Psoas muscle (tissue), 7 donors: ENCODE measurements at regions not wholly inside any gene's neighbourhood (a gene's known extent, or its start where the extent isn't known, plus 50 kb on each side); places are given as distances from the start of the nearest gene placed in this dataset.

ENCODE experiments used
- ATAC-seq, 4 donors: fragments of 200-7000 bp; cut with Tn5 transposase; one replicate each; pipeline ENCODE4 v1.9.1; 2020; ENCODE audit warnings: moderate library complexity in 3 of 4, mild to moderate bottlenecking in 2 of 4
- DNase-seq, 2 donors: peaks; one replicate each; pipeline ENCODE4 v3.0.0-alpha.2; 2020
- H3K27ac ChIP-seq: fragments of 200-600 bp; one replicate; pipeline ENCODE4 v1.8.0; 2022
- H3K27me3 ChIP-seq, 3 donors: fragments of 200-600 bp in 1 of 3; one replicate each; pipeline versions ENCODE4 v1.6.1 to v1.8.0; 2013 to 2022; ENCODE audit warnings: low read length in 2 of 3, mild to moderate bottlenecking in 2 of 3, moderate library complexity in 1 of 3; ENCODE audit not compliant: insufficient read depth in 3 of 3
- H3K36me3 ChIP-seq, 2 donors: fragments of 200-600 bp in 1 of 2; one replicate each; pipeline versions ENCODE4 v1.6.1 to v1.8.0; 2013 to 2022; ENCODE audit warnings: low read depth in 1 of 2, mild to moderate bottlenecking in 1 of 2, moderate library complexity in 1 of 2; ENCODE audit not compliant: insufficient read depth in 1 of 2
- H3K4me1 ChIP-seq: fragments of 200-600 bp; one replicate; pipeline ENCODE4 v1.8.0; 2022
- H3K4me3 ChIP-seq: fragments of 200-600 bp; one replicate; pipeline ENCODE4 v1.8.0; 2022; ENCODE audit warnings: mild to moderate bottlenecking
- H3K9me3 ChIP-seq: fragments of 200-600 bp; one replicate; pipeline ENCODE4 v1.8.0; 2022
- WGBS, 3 donors: extraction: QIAGEN DNeasy Blood & Tissue Kit; methylation state at CpG; one replicate each; pipeline versions ENCODE4 v1.1.6 to v1.1.7; 2013; 5-methylcytosine and 5-hydroxymethylcytosine counted together
- intact Hi-C, 2 donors: fragments of 100-400 bp; cut with DNase I; formaldehyde crosslinking; loops; one replicate each; pipeline versions ENCODE4 v1.11.0 to v1.14.2; 2022
- TF ChIP-seq, protein P1 (sequence below): fragments of 200-600 bp; IDR thresholded peaks from one replicate; pipeline ENCODE4 v1.8.0; 2022; ENCODE audit warnings: antibody characterized with exemption
- donor health status: healthy with polysubstance abuse.
- donor health status: DM: no; HTN: no; CAD: no; lungs with moderate emphysema.
- donor health status: Bipolar disorder and iron deficiency.
- donor health status: healthy.
- donor health status: DM: yes; HTN: yes; CAD: no.
- donor health status: DM: no; HTN: no; CAD: no.
- donor health status: DM: yes; HTN: yes; CAD: no.

DNA sequence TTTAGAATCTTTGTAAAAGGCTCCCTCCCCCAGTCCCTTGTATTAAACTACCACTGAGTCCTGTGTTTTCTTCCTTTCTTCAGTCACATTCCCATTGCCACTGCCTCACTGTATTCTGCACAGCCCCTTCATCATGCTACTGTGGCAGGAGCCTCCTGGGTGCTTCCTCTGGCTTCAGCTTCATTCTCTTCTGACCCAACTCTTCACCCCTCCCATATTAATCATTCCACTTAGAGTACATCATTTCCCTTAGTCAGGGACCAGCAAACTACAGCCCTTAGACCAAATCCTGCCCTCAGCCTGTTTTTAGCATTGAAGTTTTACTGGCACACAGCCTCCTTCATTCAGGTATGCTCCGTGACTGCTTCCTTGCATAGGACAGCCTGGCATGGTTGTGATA, 127.7 kb upstream of the MTNR1B start:
- no peaks in the 10 kb centered on the region for H3K9me3 ChIP-seq
- no peaks in the 10 kb centered on the region for H3K27me3 ChIP-seq
- DNase-seq: no peak
- intact Hi-C loops: no loop called here
- ATAC-seq: no peak
- no peak overlapping the region for H3K27ac ChIP-seq
- WGBS, 3 donors: 93 to 100% (median 97%) methylated on average over 1 of the region's 1 CpG
- H3K4me1 ChIP-seq: no peaks in the 10 kb centered on the region
- no peaks in the 10 kb centered on the region for H3K36me3 ChIP-seq
- TF ChIP-seq, protein P1, sequence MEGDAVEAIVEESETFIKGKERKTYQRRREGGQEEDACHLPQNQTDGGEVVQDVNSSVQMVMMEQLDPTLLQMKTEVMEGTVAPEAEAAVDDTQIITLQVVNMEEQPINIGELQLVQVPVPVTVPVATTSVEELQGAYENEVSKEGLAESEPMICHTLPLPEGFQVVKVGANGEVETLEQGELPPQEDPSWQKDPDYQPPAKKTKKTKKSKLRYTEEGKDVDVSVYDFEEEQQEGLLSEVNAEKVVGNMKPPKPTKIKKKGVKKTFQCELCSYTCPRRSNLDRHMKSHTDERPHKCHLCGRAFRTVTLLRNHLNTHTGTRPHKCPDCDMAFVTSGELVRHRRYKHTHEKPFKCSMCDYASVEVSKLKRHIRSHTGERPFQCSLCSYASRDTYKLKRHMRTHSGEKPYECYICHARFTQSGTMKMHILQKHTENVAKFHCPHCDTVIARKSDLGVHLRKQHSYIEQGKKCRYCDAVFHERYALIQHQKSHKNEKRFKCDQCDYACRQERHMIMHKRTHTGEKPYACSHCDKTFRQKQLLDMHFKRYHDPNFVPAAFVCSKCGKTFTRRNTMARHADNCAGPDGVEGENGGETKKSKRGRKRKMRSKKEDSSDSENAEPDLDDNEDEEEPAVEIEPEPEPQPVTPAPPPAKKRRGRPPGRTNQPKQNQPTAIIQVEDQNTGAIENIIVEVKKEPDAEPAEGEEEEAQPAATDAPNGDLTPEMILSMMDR: no peak
- H3K4me3 ChIP-seq: no peak overlapping the region

DNA sequence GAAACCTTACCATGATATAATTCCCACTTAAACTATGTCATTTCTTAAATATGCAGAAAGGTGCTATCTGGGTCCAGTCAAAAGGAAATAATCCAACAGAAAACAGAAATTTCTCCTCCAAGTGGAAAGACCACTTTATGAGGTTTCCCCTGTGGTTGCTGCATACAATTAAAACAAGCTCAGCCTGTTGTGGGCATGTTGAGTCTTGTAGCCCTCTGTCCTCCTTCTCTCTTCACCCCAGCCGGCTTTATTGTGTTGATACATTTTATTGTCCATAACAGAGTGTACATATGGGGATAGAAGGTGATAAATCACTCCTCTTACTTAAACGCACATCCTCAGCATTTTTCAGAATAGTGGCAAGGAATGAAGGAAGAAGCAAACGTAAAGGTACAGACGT, 126.0 kb upstream of the MTNR1B start:
- TF ChIP-seq, protein P1: no peak
- intact Hi-C loops: no loop called here
- DNase-seq (no peak), ATAC-seq (no peak)
- no peaks in the 10 kb centered on the region for H3K27me3 ChIP-seq
- H3K27ac ChIP-seq: no peak overlapping the region
- H3K4me3 ChIP-seq: no peak overlapping the region
- H3K4me1 ChIP-seq: no peaks in the 10 kb centered on the region
- WGBS, 3 donors: 78 to 86% (median 79%) methylated on average over 4 of the region's 4 CpGs
- no peaks in the 10 kb centered on the region for H3K36me3 ChIP-seq
- no peaks in the 10 kb centered on the region for H3K9me3 ChIP-seq

DNA sequence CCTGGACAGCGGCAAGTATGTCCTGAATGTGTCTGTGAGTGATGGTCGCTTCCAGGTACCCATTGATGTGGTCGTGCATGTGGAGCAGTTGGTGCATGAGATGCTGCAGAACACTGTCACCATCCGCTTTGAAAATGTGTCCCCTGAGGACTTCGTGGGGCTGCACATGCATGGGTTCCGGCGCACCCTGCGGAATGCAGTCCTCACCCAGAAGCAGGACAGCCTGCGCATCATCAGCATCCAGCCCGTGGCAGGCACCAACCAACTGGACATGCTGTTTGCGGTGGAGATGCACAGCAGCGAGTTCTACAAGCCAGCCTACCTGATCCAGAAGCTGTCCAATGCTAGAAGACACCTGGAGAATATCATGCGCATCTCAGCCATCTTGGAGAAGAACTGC, 125.3 kb upstream of the MTNR1B start:
- TF ChIP-seq, protein P1: no peak
- no peak for ATAC-seq
- WGBS, 3 donors: 94 to 97% (median 95%) methylated on average over 13 of the region's 13 CpGs
- H3K27me3 ChIP-seq: no peaks in the 10 kb centered on the region
- H3K4me1 ChIP-seq: no peaks in the 10 kb centered on the region
- H3K27ac ChIP-seq: no peak overlapping the region
- intact Hi-C loops: no loop called here
- DNase-seq: no peak
- no peaks in the 10 kb centered on the region for H3K36me3 ChIP-seq
- H3K9me3 ChIP-seq: no peaks in the 10 kb centered on the region
- no peak overlapping the region for H3K4me3 ChIP-seq

DNA sequence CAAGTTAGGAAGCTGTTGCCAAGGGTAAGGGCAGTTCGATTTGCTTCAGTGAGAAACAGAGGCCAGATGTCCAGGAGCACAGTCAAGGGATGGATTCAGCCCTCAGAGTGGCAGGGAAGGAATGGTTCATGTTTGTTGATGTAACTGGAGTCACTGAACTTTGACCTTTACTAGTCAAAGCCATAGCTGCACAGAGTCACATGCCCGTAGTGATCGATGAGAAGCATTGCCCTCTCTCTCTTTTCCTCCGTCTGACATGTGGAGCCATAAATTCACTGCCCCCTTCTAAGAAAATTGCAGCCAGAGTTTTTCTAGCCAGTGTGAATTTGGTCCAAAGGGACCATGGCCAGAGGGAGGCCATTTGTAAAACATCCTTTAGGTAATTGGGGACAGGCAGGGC, 124.1 kb upstream of the MTNR1B start:
- TF ChIP-seq, protein P1: no peak
- 60 to 65% (median 65%) methylated on average over 4 of the region's 4 CpGs for WGBS, 3 donors
- Histone ChIP-seq H3K9me3 (no peaks in the 10 kb centered on the region), H3K4me1 (no peaks in the 10 kb centered on the region), H3K27ac (no peak overlapping the region), H3K4me3 (no peak overlapping the region), H3K27me3 (no peaks in the 10 kb centered on the region), H3K36me3 (no peaks in the 10 kb centered on the region)
- no peak for ATAC-seq
- intact Hi-C loops: no loop called here
- DNase-seq: no peak

DNA sequence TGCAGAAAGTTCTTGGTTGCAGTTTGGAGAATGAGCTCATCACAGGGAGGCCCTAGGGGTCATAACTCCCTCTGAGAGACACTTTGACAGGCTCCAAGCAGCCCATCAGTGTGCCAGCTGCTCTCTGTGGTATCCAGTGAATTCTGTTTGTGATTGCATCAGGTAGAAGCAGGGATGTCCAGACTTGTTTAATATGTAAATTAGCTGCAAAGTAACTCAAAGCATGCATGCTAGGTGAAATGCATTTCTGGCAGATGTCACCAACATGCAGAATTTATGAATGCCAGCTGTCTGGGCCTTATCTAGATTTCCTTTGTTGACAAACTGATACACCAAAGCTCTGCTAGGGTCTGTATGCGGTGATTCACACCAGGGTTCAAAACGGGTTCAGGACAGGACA, 123.6 kb upstream of the MTNR1B start:
- intact Hi-C loops: no loop called here
- Histone ChIP-seq H3K4me1 (no peaks in the 10 kb centered on the region), H3K27ac (no peak overlapping the region), H3K36me3 (no peaks in the 10 kb centered on the region), H3K9me3 (no peaks in the 10 kb centered on the region), H3K4me3 (no peak overlapping the region), H3K27me3 (no peaks in the 10 kb centered on the region)
- TF ChIP-seq, protein P1: no peak
- ATAC-seq (no peak), DNase-seq (no peak)
- 49 to 81% (median 60%) methylated on average over 2 of the region's 2 CpGs for WGBS, 3 donors
